Upper lobe of left lung (tissue), 4 donors: ENCODE measurements at regions not wholly inside any gene's neighbourhood (a gene's known extent, or its start where the extent isn't known, plus 50 kb on each side); places are given as distances from the start of the nearest gene placed in this dataset.

Experiments used
- EP300 ChIP-seq, 4 donors: sonication (generic); formaldehyde crosslinking; IDR thresholded peaks; one replicate each; pipeline ENCODE4 v1.5.1; 2017; ENCODE audit warnings: antibody characterized with exemption in 4 of 4, control low read depth in 2 of 4
- POLR2A ChIP-seq, 4 donors: fragments of 450-650 bp; IDR thresholded peaks; one replicate each; pipeline ENCODE4 v1.5.1; 2016 to 2017; ENCODE audit warnings: antibody characterized with exemption in 4 of 4, mild to moderate bottlenecking in 2 of 4
- POLR2AphosphoS5 ChIP-seq, 2 donors: sonication (generic); formaldehyde crosslinking; IDR thresholded peaks; one replicate each; pipeline ENCODE4 v1.5.1; 2017; ENCODE audit warnings: antibody characterized with exemption in 2 of 2
- TF ChIP-seq, protein P1 (sequence below), 6 experiments: fragments of 450-650 bp in 4 of 6; fragments of 200-600 bp in 2 of 6; sonication (generic) in 2 of 6; IDR thresholded peaks; one replicate each; pipeline ENCODE4 v1.5.1; 2016 to 2019; ENCODE audit warnings: antibody characterized with exemption in 6 of 6

GRCh38 chr14:106222731-106223130 lies 696.3 kb downstream of the TMEM121 start:
- TF ChIP-seq, protein P1, sequence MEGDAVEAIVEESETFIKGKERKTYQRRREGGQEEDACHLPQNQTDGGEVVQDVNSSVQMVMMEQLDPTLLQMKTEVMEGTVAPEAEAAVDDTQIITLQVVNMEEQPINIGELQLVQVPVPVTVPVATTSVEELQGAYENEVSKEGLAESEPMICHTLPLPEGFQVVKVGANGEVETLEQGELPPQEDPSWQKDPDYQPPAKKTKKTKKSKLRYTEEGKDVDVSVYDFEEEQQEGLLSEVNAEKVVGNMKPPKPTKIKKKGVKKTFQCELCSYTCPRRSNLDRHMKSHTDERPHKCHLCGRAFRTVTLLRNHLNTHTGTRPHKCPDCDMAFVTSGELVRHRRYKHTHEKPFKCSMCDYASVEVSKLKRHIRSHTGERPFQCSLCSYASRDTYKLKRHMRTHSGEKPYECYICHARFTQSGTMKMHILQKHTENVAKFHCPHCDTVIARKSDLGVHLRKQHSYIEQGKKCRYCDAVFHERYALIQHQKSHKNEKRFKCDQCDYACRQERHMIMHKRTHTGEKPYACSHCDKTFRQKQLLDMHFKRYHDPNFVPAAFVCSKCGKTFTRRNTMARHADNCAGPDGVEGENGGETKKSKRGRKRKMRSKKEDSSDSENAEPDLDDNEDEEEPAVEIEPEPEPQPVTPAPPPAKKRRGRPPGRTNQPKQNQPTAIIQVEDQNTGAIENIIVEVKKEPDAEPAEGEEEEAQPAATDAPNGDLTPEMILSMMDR (IDR thresholded peaks at IDR 0.05): no peak
- TF ChIP-seq POLR2A (IDR thresholded peaks at IDR 0.05): no peak
- no peak for TF ChIP-seq EP300 (IDR thresholded peaks at IDR 0.05)
- TF ChIP-seq POLR2AphosphoS5 (IDR thresholded peaks at IDR 0.05): no peak
